ENCODE measurements at regions not wholly inside any gene's neighbourhood (a gene's known extent, or its start where the extent isn't known, plus 50 kb on each side); places are given as distances from the start of the nearest gene placed in this dataset.

- H2BK20ac ChIP-seq (ENCODE audit: low read depth, low read length), result no peak overlapping the region
- H3K14ac ChIP-seq (replicated peaks; ENCODE audit: low read depth, low read length), result no peak overlapping the region
- CTCF ChIA-PET, result interaction anchor here (0.6 kb wide), 1 partner anchor 90 kb away, joined by 3 read pairs; no protein-coding TSS in a partner anchor
- no peak overlapping the region for H2AK9ac ChIP-seq (replicated peaks; ENCODE audit: low read depth, low read length, poor library complexity)
- no peaks in the 10 kb centered on the region; the same call in 1 of the 2 replicates for H3K27me3 ChIP-seq (ENCODE audit: control insufficient read depth, insufficient read depth, low read length)
- H3K9me3 ChIP-seq (ENCODE audit: control insufficient read depth, insufficient read depth, low read length), result no peaks in the 10 kb centered on the region
- H3K9ac ChIP-seq (ENCODE audit: low read depth, low read length), result no peak overlapping the region
- DNase-seq, result no peak
- H3K36me3 ChIP-seq (ENCODE audit: control insufficient read depth, insufficient read depth, low read length), result no peaks in the 10 kb centered on the region
- no peak overlapping the region for H2BK5ac ChIP-seq (ENCODE audit: low read depth, low read length, poor library complexity, severe bottlenecking)
- no peak overlapping the region for H3K23ac ChIP-seq (ENCODE audit: low read depth, low read length)
- WGBS, 2 experiments (ENCODE audit: extremely low coverage in 2 of 2, insufficient read length in 1 of 2), result 40% methylated on average over 1 of the region's 4 CpGs; no CpG with 5 or more reads in 1 of the 2 experiments
- H3K4me2 ChIP-seq (ENCODE audit: low read depth, low read length), result no peak overlapping the region
- dilution Hi-C loops (cut with HindIII; ENCODE audit: low sequenced_read_pairs, unreplicated experiment) (no loop called here), intact Hi-C loops (cut with micrococcal nuclease) (no loop called here), in situ Hi-C loops (cut with MboI; ENCODE audit: low sequenced_read_pairs) (no loop called here)
- H4K20me1 ChIP-seq (ENCODE audit: insufficient read depth, low read length), result no peaks in the 10 kb centered on the region
- no peak overlapping the region for H3K18ac ChIP-seq (ENCODE audit: low read depth, low read length)
- no peak overlapping the region for H2AFZ ChIP-seq (replicated peaks; ENCODE audit: low read length, poor library complexity)
- no peak overlapping the region for H4K8ac ChIP-seq (ENCODE audit: low read depth in 2 of 2, low read length in 2 of 2)
- no peak overlapping the region for H4K5ac ChIP-seq (ENCODE audit: low read depth, low read length)
- no peaks in the 10 kb centered on the region for H3K9me1 ChIP-seq (ENCODE audit: insufficient read depth, low read length)
- H2BK120ac ChIP-seq (ENCODE audit: low read depth, low read length), result no peak overlapping the region
- H3K4me1 ChIP-seq (ENCODE audit: control insufficient read depth, insufficient read depth, low read length), result no peaks in the 10 kb centered on the region
- H3K4me3 ChIP-seq (ENCODE audit: insufficient read depth, low read depth, low read length), result no peak overlapping the region
- BruUV-seq (replicated peaks), result no TSS peak
- no peak overlapping the region for H3K27ac ChIP-seq (ENCODE audit: insufficient read depth, low read length)
- no peak overlapping the region for H2AK5ac ChIP-seq (ENCODE audit: low read depth, low read length)
- H3K79me1 ChIP-seq (ENCODE audit: low read depth in 1 of 2, low read length in 2 of 2), result no peaks in the 10 kb centered on the region
- POLR2A ChIA-PET (ENCODE audit: unreplicated experiment), result no interaction called here
- TF ChIP-seq ELK1 (IDR thresholded peaks at IDR 0.05; ENCODE audit: borderline replicate concordance, low read depth, low read length) (no peak), NFE2L2 (IDR thresholded peaks at IDR 0.05; ENCODE audit: low read depth, low read length) (no peak), CHD1 (IDR thresholded peaks at IDR 0.05; ENCODE audit: low read depth, low read length) (no peak), MAFK (IDR thresholded peaks at IDR 0.05; ENCODE audit: low read depth, low read length) (no peak), RCOR1 (IDR thresholded peaks at IDR 0.05; ENCODE audit: insufficient replicate concordance, low read length) (no peak), USF2 (IDR thresholded peaks at IDR 0.05; ENCODE audit: low read depth, low read length) (no peak), SMC3 (IDR thresholded peaks at IDR 0.05; ENCODE audit: low read depth, low read length) (no peak), POLR2A (IDR thresholded peaks at IDR 0.05; ENCODE audit: low read depth, low read length) (no peak), MXI1 (IDR thresholded peaks at IDR 0.05; ENCODE audit: borderline replicate concordance, low read depth, low read length) (no peak), RFX5 (IDR thresholded peaks at IDR 0.05; ENCODE audit: low read depth, low read length) (no peak), MAZ (IDR thresholded peaks at IDR 0.05; ENCODE audit: borderline replicate concordance, low read depth, low read length) (no peak), RAD21 (IDR thresholded peaks at IDR 0.05; ENCODE audit: low read length) (no peak), CTCF (conservative IDR thresholded peaks at IDR 0.05; ENCODE audit: low read depth, low read length) (no peak), FOS (IDR thresholded peaks at IDR 0.05; ENCODE audit: low read depth, low read length) (no peak), CEBPB (IDR thresholded peaks at IDR 0.05; ENCODE audit: low read depth, low read length) (no peak), BHLHE40 (IDR thresholded peaks at IDR 0.05; ENCODE audit: low read depth, low read length) (no peak)
- H2BK15ac ChIP-seq (ENCODE audit: low read depth, low read length), result no peak overlapping the region
- H4K91ac ChIP-seq (ENCODE audit: insufficient read depth, low read depth, low read length), result no peak overlapping the region
- no peak for ATAC-seq (ENCODE audit: low read depth)
- H3K56ac ChIP-seq (ENCODE audit: extremely low read depth, insufficient read depth, low read length), result no peak overlapping the region
- no peak overlapping the region for H3K4ac ChIP-seq (ENCODE audit: low read depth, low read length)
These were observed 86.7 kb upstream of the NRIP1 start for GRCh38 chr21:15151385-15152103.

Data from IMR-90 (cell line).